HepG2 (cell line): ENCODE measurements at regions not wholly inside any gene's neighbourhood (a gene's known extent, or its start where the extent isn't known, plus 50 kb on each side); places are given as distances from the start of the nearest gene placed in this dataset.

Source experiments
- ATAC-seq: fragments of 200-7000 bp; cut with Tn5 transposase; 3 replicates; pipeline ENCODE4 v1.9.1; 2020; ENCODE audit warnings: mild to moderate bottlenecking, moderate library complexity
- BruUV-seq: library from RNA; stranded (reverse); fragments of 400-500 nt; replicated peaks from 2 replicates; lab custom pipeline; 2021; lab: Mats Ljungman, UMichigan
- CTCF ChIA-PET: fragments of 300-600 bp; formaldehyde crosslinking; extraction: SDS; loops from one replicate; lab custom pipeline; 2021; ENCODE audit warnings: low total read pairs, inconsistent platforms, low intra/inter-chr PET ratio; lab: Yijun Ruan, JAX
- POLR2A ChIA-PET: fragments of 350-600 bp; sonication (Branson Sonifier 250); formaldehyde crosslinking; loops from one replicate; lab custom pipeline; 2020; ENCODE audit warnings: antibody characterized with exemption, inconsistent platforms; lab: Yijun Ruan, JAX
- DNase-seq: peaks from one replicate; pipeline ENCODE4 v3.0.0-alpha.2; 2015; ENCODE audit warnings: low spot score
- FAIRE-seq: peaks from 3 replicates; lab custom pipeline; 2011; peaks lifted over from hg19 to GRCh38; lab: Jason Lieb, UNC
- H2AFZ ChIP-seq: one replicate; pipeline ENCODE4 v1.6.1; 2011; ENCODE audit warnings: low read length, inconsistent platforms
- H3K27ac ChIP-seq: fragments of 300-600 bp; 3 replicates; pipeline ENCODE4 v1.8.0; 2011; ENCODE audit warnings: mixed run types, mild to moderate bottlenecking, mixed read lengths, low read length, inconsistent platforms; ENCODE audit not compliant: insufficient read depth; ENCODE audit errors: extremely low read length
- H3K27me3 ChIP-seq, 2 experiments: fragments of 200-600 bp in 1 of 2; 2 replicates in 1 of 2; 3 replicates in 1 of 2; pipeline versions ENCODE4 v1.6.0 to v1.8.0; 2011; ENCODE audit warnings: low read length in 2 of 2, mild to moderate bottlenecking in 2 of 2, moderate library complexity in 2 of 2, inconsistent platforms in 1 of 2; ENCODE audit not compliant: insufficient read depth in 2 of 2, control insufficient read depth in 1 of 2
- H3K36me3 ChIP-seq, 2 experiments: fragments of 200-600 bp in 1 of 2; replicated peaks in 1 of 2; 2 replicates in 1 of 2; 3 replicates in 1 of 2; pipeline versions ENCODE4 v1.5.1 to v1.8.0; 2011; ENCODE audit warnings: low read length in 2 of 2, inconsistent platforms in 1 of 2; ENCODE audit not compliant: insufficient read depth in 2 of 2, control insufficient read depth in 1 of 2
- H3K4me1 ChIP-seq: 2 replicates; pipeline ENCODE4 v1.5.1; 2012; ENCODE audit warnings: low read length, inconsistent platforms; ENCODE audit not compliant: insufficient read depth
- H3K4me2 ChIP-seq: 2 replicates; pipeline ENCODE4 v1.6.0; 2011; ENCODE audit warnings: low read depth, low read length, inconsistent platforms
- H3K4me3 ChIP-seq, 3 experiments: fragments of 200-600 bp in 1 of 3; sonication (generic), shearing (Covaris generic) in 1 of 3; replicated peaks in 1 of 3; 2 replicates each; pipeline ENCODE4 v1.5.1; 2011 to 2016; ENCODE audit warnings: low read length in 3 of 3, inconsistent platforms in 2 of 3, low read depth in 2 of 3, mild to moderate bottlenecking in 2 of 3, control low read depth in 1 of 3, mixed read lengths in 1 of 3; ENCODE audit not compliant: insufficient read depth in 1 of 3
- H3K79me2 ChIP-seq: one replicate; pipeline ENCODE4 v1.6.1; 2011; ENCODE audit warnings: low read length, inconsistent platforms; ENCODE audit not compliant: insufficient read depth
- H3K9ac ChIP-seq: 2 replicates; pipeline ENCODE4 v1.6.0; 2011; ENCODE audit warnings: mild to moderate bottlenecking, low read depth, low read length, inconsistent platforms; ENCODE audit not compliant: insufficient read depth
- H3K9me3 ChIP-seq: 2 replicates; pipeline ENCODE4 v1.5.1; 2012; ENCODE audit warnings: mild to moderate bottlenecking, low read length
- H4K20me1 ChIP-seq: 2 replicates; pipeline ENCODE4 v1.6.0; 2011; ENCODE audit warnings: inconsistent platforms, mild to moderate bottlenecking, low read length, moderate library complexity; ENCODE audit not compliant: insufficient read depth
- EHMT2 ChIP-seq: fragments of 200-600 bp; sonication (generic); IDR thresholded peaks from 2 replicates; pipeline ENCODE4 v1.7.0; 2017; ENCODE audit warnings: antibody characterized with exemption, low read depth, low read length, borderline replicate concordance
- FOXO1 ChIP-seq: sonication (generic); formaldehyde crosslinking; IDR thresholded peaks from 2 replicates; pipeline ENCODE4 v1.4.0; 2020; ENCODE audit warnings: missing genetic modification reagents
- HNRNPUL1 ChIP-seq: fragments of 200-400 bp; formaldehyde crosslinking; IDR thresholded peaks from 2 replicates; pipeline ENCODE4 v1.6.1; 2017; ENCODE audit warnings: low read depth, mild to moderate bottlenecking, low read length, moderate library complexity
- HOXA7 ChIP-seq: sonication (generic); formaldehyde crosslinking; IDR thresholded peaks from 2 replicates; pipeline ENCODE4 v1.8.1; 2022; ENCODE audit warnings: mild to moderate bottlenecking, missing genetic modification reagents, moderate library complexity
- JUN ChIP-seq: sonication (generic); formaldehyde crosslinking; IDR thresholded peaks from 2 replicates; pipeline ENCODE4 v1.4.0; 2020; ENCODE audit warnings: mild to moderate bottlenecking, missing genetic modification reagents
- SRSF9 ChIP-seq: fragments of 200-400 bp; formaldehyde crosslinking; IDR thresholded peaks from 2 replicates; pipeline ENCODE4 v1.6.1; 2018; ENCODE audit warnings: borderline replicate concordance, mild to moderate bottlenecking, low read depth, low read length; ENCODE audit not compliant: insufficient read depth, poor library complexity, severe bottlenecking
- ZFP90 ChIP-seq: sonication (generic); formaldehyde crosslinking; IDR thresholded peaks from 2 replicates; pipeline ENCODE4 v1.8.0; 2022; ENCODE audit warnings: missing genetic modification reagents, mild to moderate bottlenecking, inconsistent platforms, borderline replicate concordance
- ZNF350 ChIP-seq: sonication (generic); formaldehyde crosslinking; IDR thresholded peaks from 2 replicates; pipeline ENCODE4 v1.4.0; 2020; ENCODE audit warnings: mild to moderate bottlenecking, low read depth, missing genetic modification reagents, borderline replicate concordance
- whole genome bisulfite sequencing: methylation state at CpG from one replicate; pipeline ENCODE4 v1.1.6; 2017; ENCODE audit warnings: low lambda C conversion rate; 5-methylcytosine and 5-hydroxymethylcytosine counted together
- in situ Hi-C: cut with HindIII; loops from 2 replicates; pipeline ENCODE4 v1.10.0; 2017; ENCODE audit warnings: low pct_unique_long_range_greater_than_20kb; ENCODE audit not compliant: extremely low pct_ligation_motif_present
- intact Hi-C: fragments of 100-400 bp; cut with micrococcal nuclease; formaldehyde crosslinking; loops from one replicate; pipeline ENCODE4 v1.10.0; 2022; ENCODE audit not compliant: unreplicated experiment
- TF ChIP-seq, protein P1 (sequence below): sonication (generic); formaldehyde crosslinking; IDR thresholded peaks from 2 replicates; pipeline ENCODE4 v1.5.1; 2020; ENCODE audit warnings: mild to moderate bottlenecking, missing genetic modification reagents, borderline replicate concordance
- TF ChIP-seq, protein P2 (sequence below): sonication (generic); formaldehyde crosslinking; IDR thresholded peaks from 2 replicates; pipeline ENCODE4 v1.4.0; 2020; ENCODE audit warnings: mild to moderate bottlenecking, missing genetic modification reagents
- TF ChIP-seq, protein P3 (sequence below): IDR thresholded peaks from 2 replicates; pipeline ENCODE4 v1.6.1; 2016
- TF ChIP-seq, protein P4 (sequence below): sonication (generic); IDR thresholded peaks from 2 replicates; pipeline ENCODE4 v1.6.1; 2016; ENCODE audit warnings: low read depth, borderline replicate concordance
- TF ChIP-seq, protein P5 (sequence below): sonication (generic); formaldehyde crosslinking; IDR thresholded peaks from 2 replicates; pipeline ENCODE4 v1.5.1; 2020; ENCODE audit warnings: missing genetic modification reagents, mild to moderate bottlenecking, borderline replicate concordance

DNA sequence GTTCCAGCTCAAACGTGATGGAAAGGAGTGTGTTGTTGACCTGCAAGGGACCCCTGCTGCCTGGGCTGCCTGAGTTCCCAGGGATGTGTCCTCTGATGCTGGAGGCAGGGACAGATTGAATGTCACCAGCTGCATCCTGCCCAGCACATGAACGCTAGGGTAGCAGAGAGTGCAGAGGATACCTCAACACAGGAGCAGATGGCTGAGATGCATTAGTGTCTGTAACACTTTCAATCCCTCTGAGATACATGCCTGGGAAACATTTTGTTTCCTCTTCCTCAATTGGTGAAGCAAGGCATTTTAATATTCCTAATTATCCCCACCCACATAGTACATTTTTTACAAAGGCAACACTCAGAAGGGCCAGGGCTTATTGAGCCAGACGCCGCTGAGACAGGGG lies 106.4 kb upstream of the UBL3 start (continued):
- TF ChIP-seq, protein P1, sequence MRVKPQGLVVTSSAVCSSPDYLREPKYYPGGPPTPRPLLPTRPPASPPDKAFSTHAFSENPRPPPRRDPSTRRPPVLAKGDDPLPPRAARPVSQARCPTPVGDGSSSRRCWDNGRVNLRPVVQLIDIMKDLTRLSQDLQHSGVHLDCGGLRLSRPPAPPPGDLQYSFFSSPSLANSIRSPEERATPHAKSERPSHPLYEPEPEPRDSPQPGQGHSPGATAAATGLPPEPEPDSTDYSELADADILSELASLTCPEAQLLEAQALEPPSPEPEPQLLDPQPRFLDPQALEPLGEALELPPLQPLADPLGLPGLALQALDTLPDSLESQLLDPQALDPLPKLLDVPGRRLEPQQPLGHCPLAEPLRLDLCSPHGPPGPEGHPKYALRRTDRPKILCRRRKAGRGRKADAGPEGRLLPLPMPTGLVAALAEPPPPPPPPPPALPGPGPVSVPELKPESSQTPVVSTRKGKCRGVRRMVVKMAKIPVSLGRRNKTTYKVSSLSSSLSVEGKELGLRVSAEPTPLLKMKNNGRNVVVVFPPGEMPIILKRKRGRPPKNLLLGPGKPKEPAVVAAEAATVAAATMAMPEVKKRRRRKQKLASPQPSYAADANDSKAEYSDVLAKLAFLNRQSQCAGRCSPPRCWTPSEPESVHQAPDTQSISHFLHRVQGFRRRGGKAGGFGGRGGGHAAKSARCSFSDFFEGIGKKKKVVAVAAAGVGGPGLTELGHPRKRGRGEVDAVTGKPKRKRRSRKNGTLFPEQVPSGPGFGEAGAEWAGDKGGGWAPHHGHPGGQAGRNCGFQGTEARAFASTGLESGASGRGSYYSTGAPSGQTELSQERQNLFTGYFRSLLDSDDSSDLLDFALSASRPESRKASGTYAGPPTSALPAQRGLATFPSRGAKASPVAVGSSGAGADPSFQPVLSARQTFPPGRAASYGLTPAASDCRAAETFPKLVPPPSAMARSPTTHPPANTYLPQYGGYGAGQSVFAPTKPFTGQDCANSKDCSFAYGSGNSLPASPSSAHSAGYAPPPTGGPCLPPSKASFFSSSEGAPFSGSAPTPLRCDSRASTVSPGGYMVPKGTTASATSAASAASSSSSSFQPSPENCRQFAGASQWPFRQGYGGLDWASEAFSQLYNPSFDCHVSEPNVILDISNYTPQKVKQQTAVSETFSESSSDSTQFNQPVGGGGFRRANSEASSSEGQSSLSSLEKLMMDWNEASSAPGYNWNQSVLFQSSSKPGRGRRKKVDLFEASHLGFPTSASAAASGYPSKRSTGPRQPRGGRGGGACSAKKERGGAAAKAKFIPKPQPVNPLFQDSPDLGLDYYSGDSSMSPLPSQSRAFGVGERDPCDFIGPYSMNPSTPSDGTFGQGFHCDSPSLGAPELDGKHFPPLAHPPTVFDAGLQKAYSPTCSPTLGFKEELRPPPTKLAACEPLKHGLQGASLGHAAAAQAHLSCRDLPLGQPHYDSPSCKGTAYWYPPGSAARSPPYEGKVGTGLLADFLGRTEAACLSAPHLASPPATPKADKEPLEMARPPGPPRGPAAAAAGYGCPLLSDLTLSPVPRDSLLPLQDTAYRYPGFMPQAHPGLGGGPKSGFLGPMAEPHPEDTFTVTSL (CRISPR knock-in tag): no peak
- no peak for TF ChIP-seq HNRNPUL1
- no peak for TF ChIP-seq SRSF9

DNA sequence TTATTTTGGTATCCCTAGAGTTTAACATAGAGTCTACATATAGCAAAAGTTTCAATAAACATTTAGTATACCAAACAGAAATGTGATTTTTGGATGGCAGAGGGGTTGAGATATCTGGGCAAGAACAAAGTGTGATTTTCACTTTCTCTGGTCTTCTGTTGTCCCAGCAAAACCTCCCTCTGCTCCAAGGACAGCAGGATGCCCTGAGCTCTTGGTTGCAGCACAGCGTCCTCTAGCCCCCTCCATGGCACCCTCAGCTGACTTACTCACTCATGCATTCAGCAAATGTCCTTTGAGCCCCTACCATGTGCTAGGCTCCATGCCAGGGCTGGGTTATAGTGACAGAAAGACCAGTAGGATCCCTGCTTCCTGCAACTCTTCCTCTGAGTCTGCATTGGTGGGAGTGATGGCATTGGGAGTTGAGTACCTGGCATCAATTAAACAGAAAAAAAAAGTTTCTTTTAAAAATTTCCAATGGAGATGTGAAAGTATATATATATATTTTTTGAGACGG lies 104.8 kb upstream of the UBL3 start:
- WGBS: 54% methylated on average over 2 of the region's 2 CpGs
- no peaks in the 10 kb centered on the region for H3K9me3 ChIP-seq
- CTCF ChIA-PET: no interaction called here
- TF ChIP-seq ZFP90 (CRISPR knock-in tag) (no peak), JUN (CRISPR knock-in tag) (no peak), FOXO1 (CRISPR knock-in tag) (no peak), ZNF350 (CRISPR knock-in tag) (no peak), HOXA7 (CRISPR knock-in tag) (no peak), EHMT2 (no peak)
- TF ChIP-seq, protein P2, sequence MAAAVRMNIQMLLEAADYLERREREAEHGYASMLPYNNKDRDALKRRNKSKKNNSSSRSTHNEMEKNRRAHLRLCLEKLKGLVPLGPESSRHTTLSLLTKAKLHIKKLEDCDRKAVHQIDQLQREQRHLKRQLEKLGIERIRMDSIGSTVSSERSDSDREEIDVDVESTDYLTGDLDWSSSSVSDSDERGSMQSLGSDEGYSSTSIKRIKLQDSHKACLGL (CRISPR knock-in tag): no peak
- TF ChIP-seq, protein P3, sequence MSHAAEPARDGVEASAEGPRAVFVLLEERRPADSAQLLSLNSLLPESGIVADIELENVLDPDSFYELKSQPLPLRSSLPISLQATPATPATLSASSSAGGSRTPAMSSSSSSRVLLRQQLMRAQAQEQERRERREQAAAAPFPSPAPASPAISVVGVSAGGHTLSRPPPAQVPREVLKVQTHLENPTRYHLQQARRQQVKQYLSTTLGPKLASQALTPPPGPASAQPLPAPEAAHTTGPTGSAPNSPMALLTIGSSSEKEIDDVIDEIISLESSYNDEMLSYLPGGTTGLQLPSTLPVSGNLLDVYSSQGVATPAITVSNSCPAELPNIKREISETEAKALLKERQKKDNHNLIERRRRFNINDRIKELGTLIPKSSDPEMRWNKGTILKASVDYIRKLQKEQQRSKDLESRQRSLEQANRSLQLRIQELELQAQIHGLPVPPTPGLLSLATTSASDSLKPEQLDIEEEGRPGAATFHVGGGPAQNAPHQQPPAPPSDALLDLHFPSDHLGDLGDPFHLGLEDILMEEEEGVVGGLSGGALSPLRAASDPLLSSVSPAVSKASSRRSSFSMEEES (CRISPR knock-in tag): no peak
- TF ChIP-seq, protein P4, sequence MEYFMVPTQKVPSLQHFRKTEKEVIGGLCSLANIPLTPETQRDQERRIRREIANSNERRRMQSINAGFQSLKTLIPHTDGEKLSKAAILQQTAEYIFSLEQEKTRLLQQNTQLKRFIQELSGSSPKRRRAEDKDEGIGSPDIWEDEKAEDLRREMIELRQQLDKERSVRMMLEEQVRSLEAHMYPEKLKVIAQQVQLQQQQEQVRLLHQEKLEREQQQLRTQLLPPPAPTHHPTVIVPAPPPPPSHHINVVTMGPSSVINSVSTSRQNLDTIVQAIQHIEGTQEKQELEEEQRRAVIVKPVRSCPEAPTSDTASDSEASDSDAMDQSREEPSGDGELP: no peak
- TF ChIP-seq, protein P5, sequence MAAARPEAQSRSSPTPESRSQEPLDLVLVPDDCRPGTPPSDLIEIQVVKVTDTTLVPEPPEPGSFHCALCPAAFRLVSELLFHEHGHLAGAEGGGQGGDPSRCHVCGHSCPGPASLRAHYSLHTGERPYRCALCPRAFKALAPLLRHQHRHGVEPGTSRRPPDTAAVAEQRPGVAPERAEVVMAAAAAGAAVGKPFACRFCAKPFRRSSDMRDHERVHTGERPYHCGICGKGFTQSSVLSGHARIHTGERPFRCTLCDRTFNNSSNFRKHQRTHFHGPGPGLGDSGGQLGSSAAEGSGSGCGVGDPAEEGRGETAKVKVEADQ: no peak

More for the DNA sequence above, 104.8 kb upstream of the UBL3 start:
- FAIRE-seq (no peak), DNase-seq (no peak), ATAC-seq (no peak)
- Histone ChIP-seq H3K9ac (no peak overlapping the region), H3K4me1 (peaks cover 11% of the 10 kb centered on the region), H4K20me1 (no peaks in the 10 kb centered on the region), H3K27ac (no peak overlapping the region), H3K27me3 (peaks cover 0 to 20% of the 10 kb centered on the region in 2 experiments; a peak in 2 of 5 replicates), H3K4me3 (no peak overlapping the region), H2AFZ (no peak overlapping the region), H3K4me2 (0 out of 2 replicates have a peak overlapping the region, but pooled peaks have one; percentile 5), H3K36me3 (no peaks in the 10 kb centered on the region), H3K79me2 (no peaks in the 10 kb centered on the region)
- POLR2A ChIA-PET: no interaction called here
- in situ Hi-C loops: no loop called here
- intact Hi-C loops: no loop called here
- no TSS peak for BruUV-seq
